ENCODE measurements at regions not wholly inside any gene's neighbourhood (a gene's known extent, or its start where the extent isn't known, plus 50 kb on each side); places are given as distances from the start of the nearest gene placed in this dataset.

DNA sequence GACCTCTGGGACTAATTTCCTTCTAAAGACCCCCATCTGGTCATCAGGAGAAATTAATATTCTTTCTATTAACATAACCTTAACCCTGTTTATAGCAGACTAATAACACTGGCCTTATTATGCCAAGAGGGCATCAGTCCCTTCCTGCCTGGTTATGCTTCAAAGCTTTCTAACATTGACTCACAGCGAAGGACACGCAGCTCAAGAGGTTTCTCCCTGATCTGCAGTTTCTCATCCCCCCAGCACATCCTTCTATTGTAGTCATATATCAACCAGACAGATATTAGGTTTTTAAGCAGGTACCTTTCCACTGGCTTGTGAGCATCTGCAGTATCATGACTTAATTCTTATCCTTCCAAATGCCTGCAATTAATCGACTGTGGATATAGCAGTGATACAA is 100.0 kb upstream of the CXCR4 start:
- Histone ChIP-seq H2AFZ (ENCODE audit: low read depth, low read length) (no peak overlapping the region), H3K14ac (ENCODE audit: low read length in 2 of 2) (no peak overlapping the region), H3K9me3 (ENCODE audit: control insufficient read depth, low read length) (no peaks in the 10 kb centered on the region), H3K4me1 (ENCODE audit: control insufficient read depth, insufficient read depth, low read depth, low read length) (no peaks in the 10 kb centered on the region), H3K27ac (ENCODE audit: low read length, poor library complexity, severe bottlenecking) (no peak overlapping the region), H3K4me3 (ENCODE audit: insufficient read depth in 1 of 2, low read depth in 1 of 2, low read length in 2 of 2) (no peak overlapping the region), H3K27me3 (ENCODE audit: control insufficient read depth in 1 of 2, insufficient read depth in 1 of 2, low read length in 2 of 2) (peaks cover 4 to 33% of the 10 kb centered on the region in 2 experiments), H3K9ac (ENCODE audit: low read length) (no peak overlapping the region), H2BK120ac (ENCODE audit: low read depth, low read length) (no peak overlapping the region), H4K91ac (ENCODE audit: low read length) (no peak overlapping the region), H2BK12ac (ENCODE audit: low read length in 2 of 2) (no peak overlapping the region), H3K4ac (ENCODE audit: low read depth in 1 of 2, low read length in 2 of 2) (no peak overlapping the region), H3K36me3 (ENCODE audit: control insufficient read depth in 1 of 2, insufficient read depth in 2 of 2, low read depth in 1 of 2, low read length in 2 of 2) (no peaks in the 10 kb centered on the region), H3K18ac (ENCODE audit: low read depth in 1 of 2, low read length in 2 of 2) (no peak overlapping the region), H2AK5ac (ENCODE audit: low read length, severe bottlenecking) (no peak overlapping the region), H2BK15ac (ENCODE audit: low read depth, poor library complexity, severe bottlenecking) (no peak overlapping the region), H2BK5ac (ENCODE audit: low read depth, low read length, poor library complexity, severe bottlenecking) (no peak overlapping the region), H3K23ac (ENCODE audit: low read length in 2 of 2) (no peak overlapping the region), H4K8ac (ENCODE audit: low read length) (no peak overlapping the region), H3K4me2 (ENCODE audit: low read length, poor library complexity, severe bottlenecking) (no peak overlapping the region), H3K79me1 (replicated peaks; ENCODE audit: low read length, poor library complexity, severe bottlenecking) (no peaks in the 10 kb centered on the region)
- no peak for DNase-seq
- WGBS, result 57% methylated on average over 3 of the region's 3 CpGs

DNA sequence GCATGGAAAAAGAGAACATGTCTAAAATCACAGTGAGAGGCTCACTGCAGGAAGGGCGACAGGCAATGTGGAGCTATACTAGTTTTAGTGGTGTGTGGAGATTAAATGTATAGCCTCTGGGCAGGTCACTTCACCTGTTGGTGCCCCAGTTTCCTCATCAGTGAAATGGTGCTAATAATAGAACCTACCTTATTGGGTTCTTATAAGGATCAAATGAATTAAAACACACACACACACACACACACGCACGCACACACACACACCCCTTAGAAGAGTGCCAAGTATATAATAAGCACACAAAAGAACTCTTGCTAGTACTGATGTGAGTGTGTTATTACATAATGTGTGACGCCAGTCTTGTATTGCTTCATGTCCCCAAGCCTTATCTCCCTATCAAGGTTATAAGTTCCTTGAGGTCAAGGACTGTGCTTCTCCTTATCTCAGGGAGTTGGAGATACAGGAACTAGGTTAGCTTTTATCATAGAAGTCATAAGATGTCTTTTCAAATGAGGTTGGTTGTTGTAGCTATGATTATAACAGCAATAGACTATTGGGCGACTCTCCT is 98.0 kb upstream of the CXCR4 start:
- Histone ChIP-seq H2BK15ac (ENCODE audit: low read depth, poor library complexity, severe bottlenecking) (no peak overlapping the region), H2BK120ac (ENCODE audit: low read depth, low read length) (no peak overlapping the region), H4K91ac (ENCODE audit: low read length) (no peak overlapping the region), H3K27me3 (ENCODE audit: control insufficient read depth in 1 of 2, insufficient read depth in 1 of 2, low read length in 2 of 2) (peaks cover 4 to 38% of the 10 kb centered on the region in 2 experiments), H4K8ac (ENCODE audit: low read length) (no peak overlapping the region), H3K4me3 (ENCODE audit: insufficient read depth in 1 of 2, low read depth in 1 of 2, low read length in 2 of 2) (no peak overlapping the region), H3K79me1 (replicated peaks; ENCODE audit: low read length, poor library complexity, severe bottlenecking) (no peaks in the 10 kb centered on the region), H3K9ac (ENCODE audit: low read length) (no peak overlapping the region), H2BK12ac (ENCODE audit: low read length in 2 of 2) (no peak overlapping the region), H3K9me3 (ENCODE audit: control insufficient read depth, low read length) (no peaks in the 10 kb centered on the region), H3K27ac (ENCODE audit: low read length, poor library complexity, severe bottlenecking) (no peak overlapping the region), H3K23ac (ENCODE audit: low read length in 2 of 2) (no peak overlapping the region), H3K14ac (ENCODE audit: low read length in 2 of 2) (no peak overlapping the region), H3K4me1 (ENCODE audit: control insufficient read depth, insufficient read depth, low read depth, low read length) (no peaks in the 10 kb centered on the region), H3K36me3 (ENCODE audit: control insufficient read depth in 1 of 2, insufficient read depth in 2 of 2, low read depth in 1 of 2, low read length in 2 of 2) (no peaks in the 10 kb centered on the region), H2AFZ (ENCODE audit: low read depth, low read length) (no peak overlapping the region), H3K18ac (ENCODE audit: low read depth in 1 of 2, low read length in 2 of 2) (no peak overlapping the region), H2AK5ac (ENCODE audit: low read length, severe bottlenecking) (no peak overlapping the region), H3K4ac (ENCODE audit: low read depth in 1 of 2, low read length in 2 of 2) (no peak overlapping the region), H3K4me2 (ENCODE audit: low read length, poor library complexity, severe bottlenecking) (no peak overlapping the region), H2BK5ac (ENCODE audit: low read depth, low read length, poor library complexity, severe bottlenecking) (no peak overlapping the region)
- no peak for DNase-seq
- WGBS, result 92% methylated on average over 2 of the region's 5 CpGs

DNA sequence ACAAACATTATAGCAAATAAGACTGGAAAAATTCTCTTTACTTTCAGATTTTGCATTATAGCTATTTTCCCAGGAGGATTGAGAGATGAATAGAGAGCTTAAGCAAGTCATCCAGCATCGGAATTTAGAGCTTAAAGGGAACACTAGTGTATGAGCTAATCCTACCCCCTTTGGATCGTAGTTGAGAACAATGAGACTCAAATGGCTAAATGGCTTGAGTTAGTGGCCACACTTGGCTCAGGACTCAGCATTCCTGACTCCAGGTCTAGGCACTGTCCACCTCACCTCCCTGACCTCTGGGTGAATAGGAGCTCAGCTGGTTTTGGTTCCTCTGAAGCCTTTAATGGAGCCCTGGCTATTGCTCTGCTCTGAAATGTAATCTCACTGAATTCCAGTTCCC is 97.5 kb upstream of the CXCR4 start:
- Histone ChIP-seq H2AFZ (ENCODE audit: low read depth, low read length) (no peak overlapping the region), H3K4ac (ENCODE audit: low read depth in 1 of 2, low read length in 2 of 2) (no peak overlapping the region), H3K36me3 (ENCODE audit: control insufficient read depth in 1 of 2, insufficient read depth in 2 of 2, low read depth in 1 of 2, low read length in 2 of 2) (no peaks in the 10 kb centered on the region), H3K23ac (ENCODE audit: low read length in 2 of 2) (no peak overlapping the region), H3K79me1 (replicated peaks; ENCODE audit: low read length, poor library complexity, severe bottlenecking) (no peaks in the 10 kb centered on the region), H2BK15ac (ENCODE audit: low read depth, poor library complexity, severe bottlenecking) (no peak overlapping the region), H3K9me3 (ENCODE audit: control insufficient read depth, low read length) (no peaks in the 10 kb centered on the region), H3K14ac (ENCODE audit: low read length in 2 of 2) (no peak overlapping the region), H3K4me1 (ENCODE audit: control insufficient read depth, insufficient read depth, low read depth, low read length) (no peaks in the 10 kb centered on the region), H2BK5ac (ENCODE audit: low read depth, low read length, poor library complexity, severe bottlenecking) (no peak overlapping the region), H3K4me2 (ENCODE audit: low read length, poor library complexity, severe bottlenecking) (no peak overlapping the region), H2BK120ac (ENCODE audit: low read depth, low read length) (no peak overlapping the region), H3K4me3 (ENCODE audit: insufficient read depth in 1 of 2, low read depth in 1 of 2, low read length in 2 of 2) (no peak overlapping the region), H3K27ac (ENCODE audit: low read length, poor library complexity, severe bottlenecking) (no peak overlapping the region), H4K91ac (ENCODE audit: low read length) (no peak overlapping the region), H3K18ac (ENCODE audit: low read depth in 1 of 2, low read length in 2 of 2) (no peak overlapping the region), H3K9ac (ENCODE audit: low read length) (no peak overlapping the region), H2AK5ac (ENCODE audit: low read length, severe bottlenecking) (no peak overlapping the region), H4K8ac (ENCODE audit: low read length) (no peak overlapping the region), H2BK12ac (ENCODE audit: low read length in 2 of 2) (no peak overlapping the region), H3K27me3 (ENCODE audit: control insufficient read depth in 1 of 2, insufficient read depth in 1 of 2, low read length in 2 of 2) (peaks cover 4 to 40% of the 10 kb centered on the region in 2 experiments)
- WGBS, result 87% methylated on average over 2 of the region's 2 CpGs
- no peak for DNase-seq

- Histone ChIP-seq H3K9ac (ENCODE audit: low read length) (no peak overlapping the region), H4K8ac (ENCODE audit: low read length) (no peak overlapping the region), H3K4me1 (ENCODE audit: control insufficient read depth, insufficient read depth, low read depth, low read length) (no peaks in the 10 kb centered on the region), H2BK12ac (ENCODE audit: low read length in 2 of 2) (no peak overlapping the region), H3K23ac (ENCODE audit: low read length in 2 of 2) (no peak overlapping the region), H2BK120ac (ENCODE audit: low read depth, low read length) (no peak overlapping the region), H3K18ac (ENCODE audit: low read depth in 1 of 2, low read length in 2 of 2) (no peak overlapping the region), H2BK5ac (ENCODE audit: low read depth, low read length, poor library complexity, severe bottlenecking) (no peak overlapping the region), H2AK5ac (ENCODE audit: low read length, severe bottlenecking) (no peak overlapping the region), H3K14ac (ENCODE audit: low read length in 2 of 2) (no peak overlapping the region), H3K4ac (ENCODE audit: low read depth in 1 of 2, low read length in 2 of 2) (no peak overlapping the region), H3K36me3 (ENCODE audit: control insufficient read depth in 1 of 2, insufficient read depth in 2 of 2, low read depth in 1 of 2, low read length in 2 of 2) (no peaks in the 10 kb centered on the region), H3K4me3 (ENCODE audit: insufficient read depth in 1 of 2, low read depth in 1 of 2, low read length in 2 of 2) (no peak overlapping the region), H2AFZ (ENCODE audit: low read depth, low read length) (no peak overlapping the region), H3K27me3 (ENCODE audit: control insufficient read depth in 1 of 2, insufficient read depth in 1 of 2, low read length in 2 of 2) (peaks cover 4 to 40% of the 10 kb centered on the region in 2 experiments), H3K27ac (ENCODE audit: low read length, poor library complexity, severe bottlenecking) (no peak overlapping the region), H3K9me3 (ENCODE audit: control insufficient read depth, low read length) (no peaks in the 10 kb centered on the region), H4K91ac (ENCODE audit: low read length) (no peak overlapping the region), H3K4me2 (ENCODE audit: low read length, poor library complexity, severe bottlenecking) (no peak overlapping the region), H2BK15ac (ENCODE audit: low read depth, poor library complexity, severe bottlenecking) (no peak overlapping the region), H3K79me1 (replicated peaks; ENCODE audit: low read length, poor library complexity, severe bottlenecking) (no peaks in the 10 kb centered on the region)
- 54% methylated on average over 5 of the region's 5 CpGs for WGBS
- peak; percentile 4 for DNase-seq
Observed at GRCh38 chr2:136214307-136215200, 96.6 kb upstream of the CXCR4 start.
